ENCODE measurements at regions not wholly inside any gene's neighbourhood (a gene's known extent, or its start where the extent isn't known, plus 50 kb on each side); places are given as distances from the start of the nearest gene placed in this dataset.

DNA sequence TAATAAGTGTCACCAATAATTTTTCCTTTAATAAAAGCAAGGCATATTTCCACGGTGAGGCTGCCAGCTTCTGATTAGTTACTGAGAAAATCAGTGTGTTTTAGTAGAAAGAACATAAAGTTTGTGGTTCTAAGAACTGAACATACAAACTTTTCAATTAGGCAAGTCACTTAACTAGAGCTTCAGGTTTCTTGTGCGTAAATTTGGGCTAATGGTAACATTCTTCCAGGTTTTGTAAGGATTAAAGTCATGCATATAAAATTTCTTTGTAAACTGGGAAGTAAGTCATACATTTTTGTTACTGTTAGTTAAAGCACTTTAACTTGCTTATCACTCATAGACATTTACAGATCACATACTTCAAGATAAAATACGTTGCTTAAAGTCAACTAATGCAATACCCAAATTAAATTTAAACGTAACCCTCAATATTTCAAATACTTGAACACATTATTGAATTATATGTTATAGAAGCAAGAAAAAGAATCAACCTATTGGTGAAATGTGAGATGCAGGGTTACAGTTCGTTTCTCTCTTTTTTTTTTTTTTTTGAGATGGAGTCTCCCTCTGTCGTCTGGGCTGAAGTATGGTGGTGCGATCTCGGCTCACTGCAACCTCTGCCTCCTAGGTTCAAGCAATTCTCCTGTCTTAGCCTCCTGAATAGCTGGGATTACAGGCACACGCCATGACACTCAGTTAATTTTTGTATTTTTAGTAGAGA is 327.3 kb upstream of the NOX3 start:
- 46% methylated on average over 9 of the region's 9 CpGs for WGBS
- intact Hi-C loops (cut with DNase I) = no loop called here

DNA sequence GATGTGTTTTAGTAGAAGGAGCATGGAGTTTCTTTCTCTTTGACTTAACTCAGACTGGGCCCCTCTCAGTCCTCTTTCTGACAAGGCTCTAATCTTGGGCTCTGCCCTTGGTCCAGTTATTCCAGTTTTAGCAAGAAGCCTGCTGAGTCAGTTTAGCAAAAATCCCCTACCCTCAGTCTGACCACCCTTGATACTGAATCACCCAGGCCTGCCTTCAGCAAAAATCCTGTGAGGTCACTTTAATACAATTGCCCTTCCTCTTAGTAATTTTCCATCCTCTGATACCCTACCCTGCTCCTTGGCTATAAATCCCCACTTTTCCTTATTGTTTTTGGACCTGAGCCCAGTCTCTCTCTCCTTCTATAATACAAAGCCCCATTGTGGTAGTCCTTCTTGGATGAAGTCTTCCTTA is 326.7 kb upstream of the NOX3 start:
- no peaks in the 10 kb centered on the region for H3K4me1 ChIP-seq (replicated peaks)
- intact Hi-C loops (cut with DNase I) = no loop called here
- no peaks in the 10 kb centered on the region for H3K9me3 ChIP-seq
- TF ChIP-seq, protein P1, sequence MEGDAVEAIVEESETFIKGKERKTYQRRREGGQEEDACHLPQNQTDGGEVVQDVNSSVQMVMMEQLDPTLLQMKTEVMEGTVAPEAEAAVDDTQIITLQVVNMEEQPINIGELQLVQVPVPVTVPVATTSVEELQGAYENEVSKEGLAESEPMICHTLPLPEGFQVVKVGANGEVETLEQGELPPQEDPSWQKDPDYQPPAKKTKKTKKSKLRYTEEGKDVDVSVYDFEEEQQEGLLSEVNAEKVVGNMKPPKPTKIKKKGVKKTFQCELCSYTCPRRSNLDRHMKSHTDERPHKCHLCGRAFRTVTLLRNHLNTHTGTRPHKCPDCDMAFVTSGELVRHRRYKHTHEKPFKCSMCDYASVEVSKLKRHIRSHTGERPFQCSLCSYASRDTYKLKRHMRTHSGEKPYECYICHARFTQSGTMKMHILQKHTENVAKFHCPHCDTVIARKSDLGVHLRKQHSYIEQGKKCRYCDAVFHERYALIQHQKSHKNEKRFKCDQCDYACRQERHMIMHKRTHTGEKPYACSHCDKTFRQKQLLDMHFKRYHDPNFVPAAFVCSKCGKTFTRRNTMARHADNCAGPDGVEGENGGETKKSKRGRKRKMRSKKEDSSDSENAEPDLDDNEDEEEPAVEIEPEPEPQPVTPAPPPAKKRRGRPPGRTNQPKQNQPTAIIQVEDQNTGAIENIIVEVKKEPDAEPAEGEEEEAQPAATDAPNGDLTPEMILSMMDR (IDR thresholded peaks at IDR 0.05) = no peak
- TF ChIP-seq POLR2A (IDR thresholded peaks at IDR 0.05) = no peak
- TF ChIP-seq POLR2AphosphoS5 (IDR thresholded peaks at IDR 0.05) = no peak
- DNase-seq (ENCODE audit: low spot score) = peak; percentile 27
- peak overlapping the region in 1 of 2 donors; percentile 13 for H3K27ac ChIP-seq
- H3K36me3 ChIP-seq = no peaks in the 10 kb centered on the region
- H3K27me3 ChIP-seq (replicated peaks; ENCODE audit: insufficient read depth) = no peaks in the 10 kb centered on the region
- no peak overlapping the region for H3K4me3 ChIP-seq

More for the DNA sequence above, 327.3 kb upstream of the NOX3 start:
- H3K36me3 ChIP-seq = no peaks in the 10 kb centered on the region
- TF ChIP-seq POLR2AphosphoS5 (IDR thresholded peaks at IDR 0.05) (no peak), POLR2A (IDR thresholded peaks at IDR 0.05) (no peak)
- TF ChIP-seq, protein P1 (IDR thresholded peaks at IDR 0.05) = no peak
- H3K4me1 ChIP-seq (replicated peaks) = no peaks in the 10 kb centered on the region
- no peak overlapping the region for H3K4me3 ChIP-seq
- H3K27me3 ChIP-seq (replicated peaks; ENCODE audit: insufficient read depth) = no peaks in the 10 kb centered on the region
- no peaks in the 10 kb centered on the region for H3K9me3 ChIP-seq
- no peak for DNase-seq (ENCODE audit: low spot score)
- no peak overlapping the region for H3K27ac ChIP-seq

DNA sequence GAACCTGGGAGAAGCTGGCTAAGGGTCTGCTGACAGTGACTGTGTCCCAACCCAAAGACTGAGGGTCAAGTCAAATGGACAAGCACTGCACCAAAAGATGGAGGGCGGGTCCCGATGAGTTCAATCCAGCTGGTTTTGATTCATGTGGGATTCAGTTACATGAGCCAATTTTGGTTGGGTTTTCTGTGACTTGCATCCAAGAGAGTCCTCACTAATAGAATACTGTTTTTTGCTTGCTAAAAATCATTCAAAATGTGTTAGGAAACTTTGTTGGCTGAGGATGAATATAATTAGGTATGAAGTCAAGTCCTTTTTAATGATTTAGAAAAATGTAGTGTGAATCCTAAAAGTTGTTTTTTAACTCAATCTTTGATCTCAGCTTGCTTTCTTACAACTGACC is 323.8 kb upstream of the NOX3 start:
- no peak for DNase-seq (ENCODE audit: low spot score)
- no peak overlapping the region for H3K27ac ChIP-seq
- no peaks in the 10 kb centered on the region for H3K4me1 ChIP-seq (replicated peaks)
- no peaks in the 10 kb centered on the region for H3K27me3 ChIP-seq (replicated peaks; ENCODE audit: insufficient read depth)
- TF ChIP-seq, protein P1 (IDR thresholded peaks at IDR 0.05) = no peak
- no peak for TF ChIP-seq POLR2A (IDR thresholded peaks at IDR 0.05)
- TF ChIP-seq POLR2AphosphoS5 (IDR thresholded peaks at IDR 0.05) = no peak
- no peaks in the 10 kb centered on the region for H3K36me3 ChIP-seq
- 80% methylated on average over 2 of the region's 2 CpGs for WGBS
- H3K9me3 ChIP-seq = no peaks in the 10 kb centered on the region
- no peak overlapping the region for H3K4me3 ChIP-seq
- intact Hi-C loops (cut with DNase I) = no loop called here

DNA sequence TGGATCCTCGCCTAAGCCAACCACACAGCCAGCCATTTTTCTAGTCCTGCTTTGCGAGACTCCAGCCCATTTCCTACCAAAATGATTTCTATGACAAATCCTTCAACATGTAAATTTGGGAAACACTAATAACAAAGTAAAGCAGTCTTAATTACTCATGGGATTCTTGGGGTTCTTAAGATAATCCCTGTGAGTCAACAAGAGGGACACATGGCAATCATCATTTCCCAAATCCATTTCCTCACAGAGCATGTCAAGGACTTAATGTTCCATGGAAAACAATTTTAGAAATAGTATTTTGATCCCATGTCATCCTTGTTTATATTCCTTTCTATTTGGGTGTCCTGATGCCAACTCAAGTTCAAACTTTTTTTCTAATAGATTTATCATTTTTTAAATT is 322.7 kb upstream of the NOX3 start:
- Histone ChIP-seq H3K4me3 (no peak overlapping the region), H3K27ac (no peak overlapping the region), H3K36me3 (no peaks in the 10 kb centered on the region), H3K9me3 (no peaks in the 10 kb centered on the region), H3K27me3 (replicated peaks; ENCODE audit: insufficient read depth) (no peaks in the 10 kb centered on the region), H3K4me1 (replicated peaks) (no peaks in the 10 kb centered on the region)
- intact Hi-C loops (cut with DNase I) = no loop called here
- DNase-seq (ENCODE audit: low spot score) = no peak
- 91% methylated on average over 2 of the region's 2 CpGs for WGBS
- TF ChIP-seq POLR2AphosphoS5 (IDR thresholded peaks at IDR 0.05) (no peak), POLR2A (IDR thresholded peaks at IDR 0.05) (no peak)
- TF ChIP-seq, protein P1 (IDR thresholded peaks at IDR 0.05) = no peak

DNA sequence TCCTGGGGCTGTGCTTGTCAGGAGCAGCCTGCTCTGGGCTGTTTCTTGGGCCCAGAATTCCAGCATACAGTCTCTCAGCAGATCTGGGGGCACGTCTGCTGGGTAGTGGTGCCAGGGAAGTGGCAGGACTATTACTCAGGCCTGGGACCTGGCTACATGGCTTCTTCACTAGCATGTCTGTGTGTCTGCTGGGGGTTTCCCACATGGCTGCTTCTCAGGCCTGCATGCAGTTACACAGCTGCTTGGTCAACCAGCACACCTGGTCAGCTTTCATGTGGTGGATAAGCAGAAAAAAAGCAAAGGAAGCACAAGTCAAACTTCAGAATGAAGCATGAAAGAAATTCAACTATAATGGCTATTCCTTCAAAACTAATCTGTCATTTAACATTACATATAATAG is 316.2 kb upstream of the NOX3 start:
- no peaks in the 10 kb centered on the region for H3K9me3 ChIP-seq
- WGBS = 100% methylated on average over 1 of the region's 1 CpG
- no peaks in the 10 kb centered on the region for H3K36me3 ChIP-seq

More for the DNA sequence above, 316.2 kb upstream of the NOX3 start:
- Histone ChIP-seq H3K4me3 (no peak overlapping the region), H3K27me3 (replicated peaks; ENCODE audit: insufficient read depth) (no peaks in the 10 kb centered on the region), H3K27ac (no peak overlapping the region), H3K4me1 (replicated peaks) (no peaks in the 10 kb centered on the region)
- DNase-seq (ENCODE audit: low spot score) = no peak
- intact Hi-C loops (cut with DNase I) = no loop called here
- TF ChIP-seq, protein P1 (IDR thresholded peaks at IDR 0.05) = no peak
- TF ChIP-seq POLR2A (IDR thresholded peaks at IDR 0.05) (no peak), POLR2AphosphoS5 (IDR thresholded peaks at IDR 0.05) (no peak)

Data from prostate gland (tissue), 2 donors.